HepG2 (cell line): ENCODE measurements at regions not wholly inside any gene's neighbourhood (a gene's known extent, or its start where the extent isn't known, plus 50 kb on each side); places are given as distances from the start of the nearest gene placed in this dataset.

Experiments
- ATAC-seq: fragments of 200-7000 bp; cut with Tn5 transposase; 3 replicates; pipeline ENCODE4 v1.9.1; 2020; ENCODE audit warnings: mild to moderate bottlenecking, moderate library complexity
- BruUV-seq: library from RNA; stranded (reverse); fragments of 400-500 nt; replicated peaks from 2 replicates; lab custom pipeline; 2021; lab: Mats Ljungman, UMichigan
- CTCF ChIA-PET: fragments of 300-600 bp; formaldehyde crosslinking; extraction: SDS; loops from one replicate; lab custom pipeline; 2021; ENCODE audit warnings: low total read pairs, inconsistent platforms, low intra/inter-chr PET ratio; lab: Yijun Ruan, JAX
- POLR2A ChIA-PET: fragments of 350-600 bp; sonication (Branson Sonifier 250); formaldehyde crosslinking; loops from one replicate; lab custom pipeline; 2020; ENCODE audit warnings: antibody characterized with exemption, inconsistent platforms; lab: Yijun Ruan, JAX
- DNase-seq: peaks from one replicate; pipeline ENCODE4 v3.0.0-alpha.2; 2015; ENCODE audit warnings: low spot score
- FAIRE-seq: peaks from 3 replicates; lab custom pipeline; 2011; peaks lifted over from hg19 to GRCh38; lab: Jason Lieb, UNC
- H2AFZ ChIP-seq: one replicate; pipeline ENCODE4 v1.6.1; 2011; ENCODE audit warnings: low read length, inconsistent platforms
- H3K27ac ChIP-seq: fragments of 300-600 bp; 3 replicates; pipeline ENCODE4 v1.8.0; 2011; ENCODE audit warnings: mixed run types, mild to moderate bottlenecking, mixed read lengths, low read length, inconsistent platforms; ENCODE audit not compliant: insufficient read depth; ENCODE audit errors: extremely low read length
- H3K27me3 ChIP-seq, 2 experiments: fragments of 200-600 bp in 1 of 2; 2 replicates in 1 of 2; 3 replicates in 1 of 2; pipeline versions ENCODE4 v1.6.0 to v1.8.0; 2011; ENCODE audit warnings: low read length in 2 of 2, mild to moderate bottlenecking in 2 of 2, moderate library complexity in 2 of 2, inconsistent platforms in 1 of 2; ENCODE audit not compliant: insufficient read depth in 2 of 2, control insufficient read depth in 1 of 2
- H3K36me3 ChIP-seq, 2 experiments: fragments of 200-600 bp in 1 of 2; replicated peaks in 1 of 2; 2 replicates in 1 of 2; 3 replicates in 1 of 2; pipeline versions ENCODE4 v1.5.1 to v1.8.0; 2011; ENCODE audit warnings: low read length in 2 of 2, inconsistent platforms in 1 of 2; ENCODE audit not compliant: insufficient read depth in 2 of 2, control insufficient read depth in 1 of 2
- H3K4me1 ChIP-seq: 2 replicates; pipeline ENCODE4 v1.5.1; 2012; ENCODE audit warnings: low read length, inconsistent platforms; ENCODE audit not compliant: insufficient read depth
- H3K4me2 ChIP-seq: 2 replicates; pipeline ENCODE4 v1.6.0; 2011; ENCODE audit warnings: low read depth, low read length, inconsistent platforms
- H3K4me3 ChIP-seq, 3 experiments: fragments of 200-600 bp in 1 of 3; sonication (generic), shearing (Covaris generic) in 1 of 3; replicated peaks in 1 of 3; 2 replicates each; pipeline ENCODE4 v1.5.1; 2011 to 2016; ENCODE audit warnings: low read length in 3 of 3, inconsistent platforms in 2 of 3, low read depth in 2 of 3, mild to moderate bottlenecking in 2 of 3, control low read depth in 1 of 3, mixed read lengths in 1 of 3; ENCODE audit not compliant: insufficient read depth in 1 of 3
- H3K79me2 ChIP-seq: one replicate; pipeline ENCODE4 v1.6.1; 2011; ENCODE audit warnings: low read length, inconsistent platforms; ENCODE audit not compliant: insufficient read depth
- H3K9ac ChIP-seq: 2 replicates; pipeline ENCODE4 v1.6.0; 2011; ENCODE audit warnings: mild to moderate bottlenecking, low read depth, low read length, inconsistent platforms; ENCODE audit not compliant: insufficient read depth
- H3K9me3 ChIP-seq: 2 replicates; pipeline ENCODE4 v1.5.1; 2012; ENCODE audit warnings: mild to moderate bottlenecking, low read length
- H4K20me1 ChIP-seq: 2 replicates; pipeline ENCODE4 v1.6.0; 2011; ENCODE audit warnings: inconsistent platforms, mild to moderate bottlenecking, low read length, moderate library complexity; ENCODE audit not compliant: insufficient read depth
- ESRRA ChIP-seq: sonication (generic); formaldehyde crosslinking; IDR thresholded peaks from 2 replicates; pipeline ENCODE4 v1.5.1; 2020; ENCODE audit warnings: mild to moderate bottlenecking, low read depth, missing genetic modification reagents
- GPN1 ChIP-seq: sonication (generic); formaldehyde crosslinking; IDR thresholded peaks from 2 replicates; pipeline ENCODE4 v1.5.1; 2020; ENCODE audit warnings: missing genetic modification reagents, borderline replicate concordance
- NAIF1 ChIP-seq: sonication (generic); formaldehyde crosslinking; IDR thresholded peaks from 2 replicates; pipeline ENCODE4 v1.5.0; 2020; ENCODE audit warnings: mild to moderate bottlenecking, missing genetic modification reagents, borderline replicate concordance
- SMARCE1 ChIP-seq: fragments of 450-650 bp; IDR thresholded peaks from 2 replicates; pipeline ENCODE4 v1.6.1; 2017; ENCODE audit warnings: borderline replicate concordance
- SNAI1 ChIP-seq: sonication (generic); formaldehyde crosslinking; IDR thresholded peaks from 2 replicates; pipeline ENCODE4 v1.5.0; 2020; ENCODE audit warnings: mild to moderate bottlenecking, missing genetic modification reagents, borderline replicate concordance
- SPEN ChIP-seq: sonication (generic); formaldehyde crosslinking; IDR thresholded peaks from 2 replicates; pipeline ENCODE4 v1.5.1; 2020; ENCODE audit warnings: low read depth, mild to moderate bottlenecking, missing genetic modification reagents
- ZNF274 ChIP-seq: sonication (generic); formaldehyde crosslinking; IDR thresholded peaks from 2 replicates; pipeline ENCODE4 v1.5.1; 2020; ENCODE audit warnings: mild to moderate bottlenecking, missing genetic modification reagents
- ZNF891 ChIP-seq: sonication (generic); formaldehyde crosslinking; IDR thresholded peaks from 2 replicates; pipeline ENCODE4 v1.5.0; 2020; ENCODE audit warnings: mild to moderate bottlenecking, missing genetic modification reagents
- WGBS: methylation state at CpG from one replicate; pipeline ENCODE4 v1.1.6; 2017; ENCODE audit warnings: low lambda C conversion rate; 5-methylcytosine and 5-hydroxymethylcytosine counted together
- in situ Hi-C: cut with HindIII; loops from 2 replicates; pipeline ENCODE4 v1.10.0; 2017; ENCODE audit warnings: low pct_unique_long_range_greater_than_20kb; ENCODE audit not compliant: extremely low pct_ligation_motif_present
- intact Hi-C: fragments of 100-400 bp; cut with micrococcal nuclease; formaldehyde crosslinking; loops from one replicate; pipeline ENCODE4 v1.10.0; 2022; ENCODE audit not compliant: unreplicated experiment
- TF ChIP-seq, protein P1 (sequence below): sonication (generic); formaldehyde crosslinking; IDR thresholded peaks from 2 replicates; pipeline ENCODE4 v1.4.0; 2020; ENCODE audit warnings: missing genetic modification reagents, borderline replicate concordance
- TF ChIP-seq, protein P2 (sequence below): sonication (generic); formaldehyde crosslinking; IDR thresholded peaks from 2 replicates; pipeline ENCODE4 v1.8.1; 2023; ENCODE audit warnings: mild to moderate bottlenecking, missing genetic modification reagents
- TF ChIP-seq, protein P3 (sequence below): sonication (generic); formaldehyde crosslinking; IDR thresholded peaks from 2 replicates; pipeline ENCODE4 v1.9.0; 2021; ENCODE audit warnings: missing genetic modification reagents, mild to moderate bottlenecking, borderline replicate concordance

DNA sequence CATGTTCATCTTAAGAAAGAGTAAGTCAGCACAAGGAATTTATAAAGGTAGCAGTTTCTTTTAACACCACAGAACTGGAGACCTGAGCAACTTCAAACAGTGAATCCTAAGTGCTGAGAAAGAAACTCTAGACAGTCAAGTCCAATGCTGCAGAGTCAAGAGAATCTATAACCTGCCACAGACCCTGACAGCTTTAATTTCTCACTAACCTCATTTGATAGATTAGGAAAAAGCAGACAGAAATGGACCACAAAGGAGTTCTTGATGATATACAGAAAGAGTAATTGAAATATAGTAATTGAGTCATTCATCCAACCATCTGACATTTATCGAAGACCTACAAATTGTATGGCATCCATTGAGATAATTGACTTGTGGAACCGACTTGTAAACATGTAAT lies 847.0 kb downstream of the SORCS1 start:
- Histone ChIP-seq H3K79me2 (no peaks in the 10 kb centered on the region), H3K4me1 (no peaks in the 10 kb centered on the region), H3K36me3 (no peaks in the 10 kb centered on the region), H3K4me3 (no peak overlapping the region), H4K20me1 (no peaks in the 10 kb centered on the region), H3K27ac (no peak overlapping the region), H3K4me2 (no peak overlapping the region), H2AFZ (no peak overlapping the region), H3K27me3 (no peaks in the 10 kb centered on the region), H3K9me3 (peaks cover 61% of the 10 kb centered on the region), H3K9ac (no peak overlapping the region)
- no peak for ATAC-seq
- in situ Hi-C loops: no loop called here
- TF ChIP-seq ESRRA (CRISPR knock-in tag): no peak
- TF ChIP-seq GPN1 (CRISPR knock-in tag): no peak
- no peak for TF ChIP-seq ZNF891 (CRISPR knock-in tag)
- no peak for TF ChIP-seq SNAI1 (CRISPR knock-in tag)
- TF ChIP-seq SPEN (CRISPR knock-in tag): no peak
- TF ChIP-seq, protein P1, sequence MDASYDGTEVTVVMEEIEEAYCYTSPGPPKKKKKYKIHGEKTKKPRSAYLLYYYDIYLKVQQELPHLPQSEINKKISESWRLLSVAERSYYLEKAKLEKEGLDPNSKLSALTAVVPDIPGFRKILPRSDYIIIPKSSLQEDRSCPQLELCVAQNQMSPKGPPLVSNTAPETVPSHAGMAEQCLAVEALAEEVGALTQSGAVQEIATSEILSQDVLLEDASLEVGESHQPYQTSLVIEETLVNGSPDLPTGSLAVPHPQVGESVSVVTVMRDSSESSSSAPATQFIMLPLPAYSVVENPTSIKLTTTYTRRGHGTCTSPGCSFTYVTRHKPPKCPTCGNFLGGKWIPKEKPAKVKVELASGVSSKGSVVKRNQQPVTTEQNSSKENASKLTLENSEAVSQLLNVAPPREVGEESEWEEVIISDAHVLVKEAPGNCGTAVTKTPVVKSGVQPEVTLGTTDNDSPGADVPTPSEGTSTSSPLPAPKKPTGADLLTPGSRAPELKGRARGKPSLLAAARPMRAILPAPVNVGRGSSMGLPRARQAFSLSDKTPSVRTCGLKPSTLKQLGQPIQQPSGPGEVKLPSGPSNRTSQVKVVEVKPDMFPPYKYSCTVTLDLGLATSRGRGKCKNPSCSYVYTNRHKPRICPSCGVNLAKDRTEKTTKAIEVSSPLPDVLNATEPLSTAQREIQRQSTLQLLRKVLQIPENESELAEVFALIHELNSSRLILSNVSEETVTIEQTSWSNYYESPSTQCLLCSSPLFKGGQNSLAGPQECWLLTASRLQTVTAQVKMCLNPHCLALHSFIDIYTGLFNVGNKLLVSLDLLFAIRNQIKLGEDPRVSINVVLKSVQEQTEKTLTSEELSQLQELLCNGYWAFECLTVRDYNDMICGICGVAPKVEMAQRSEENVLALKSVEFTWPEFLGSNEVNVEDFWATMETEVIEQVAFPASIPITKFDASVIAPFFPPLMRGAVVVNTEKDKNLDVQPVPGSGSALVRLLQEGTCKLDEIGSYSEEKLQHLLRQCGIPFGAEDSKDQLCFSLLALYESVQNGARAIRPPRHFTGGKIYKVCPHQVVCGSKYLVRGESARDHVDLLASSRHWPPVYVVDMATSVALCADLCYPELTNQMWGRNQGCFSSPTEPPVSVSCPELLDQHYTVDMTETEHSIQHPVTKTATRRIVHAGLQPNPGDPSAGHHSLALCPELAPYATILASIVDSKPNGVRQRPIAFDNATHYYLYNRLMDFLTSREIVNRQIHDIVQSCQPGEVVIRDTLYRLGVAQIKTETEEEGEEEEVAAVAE (CRISPR knock-in tag): no peak
- TF ChIP-seq, protein P2, sequence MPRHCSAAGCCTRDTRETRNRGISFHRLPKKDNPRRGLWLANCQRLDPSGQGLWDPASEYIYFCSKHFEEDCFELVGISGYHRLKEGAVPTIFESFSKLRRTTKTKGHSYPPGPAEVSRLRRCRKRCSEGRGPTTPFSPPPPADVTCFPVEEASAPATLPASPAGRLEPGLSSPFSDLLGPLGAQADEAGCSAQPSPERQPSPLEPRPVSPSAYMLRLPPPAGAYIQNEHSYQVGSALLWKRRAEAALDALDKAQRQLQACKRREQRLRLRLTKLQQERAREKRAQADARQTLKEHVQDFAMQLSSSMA (CRISPR knock-in tag): no peak
- TF ChIP-seq, protein P3, sequence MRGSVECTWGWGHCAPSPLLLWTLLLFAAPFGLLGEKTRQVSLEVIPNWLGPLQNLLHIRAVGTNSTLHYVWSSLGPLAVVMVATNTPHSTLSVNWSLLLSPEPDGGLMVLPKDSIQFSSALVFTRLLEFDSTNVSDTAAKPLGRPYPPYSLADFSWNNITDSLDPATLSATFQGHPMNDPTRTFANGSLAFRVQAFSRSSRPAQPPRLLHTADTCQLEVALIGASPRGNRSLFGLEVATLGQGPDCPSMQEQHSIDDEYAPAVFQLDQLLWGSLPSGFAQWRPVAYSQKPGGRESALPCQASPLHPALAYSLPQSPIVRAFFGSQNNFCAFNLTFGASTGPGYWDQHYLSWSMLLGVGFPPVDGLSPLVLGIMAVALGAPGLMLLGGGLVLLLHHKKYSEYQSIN (CRISPR knock-in tag): no peak
- no peak for TF ChIP-seq NAIF1 (CRISPR knock-in tag)
- TF ChIP-seq ZNF274 (CRISPR knock-in tag): no peak
- TF ChIP-seq SMARCE1: no peak
- CTCF ChIA-PET: no interaction called here
- DNase-seq: no peak
- 6% methylated on average over 2 of the region's 2 CpGs for WGBS
- POLR2A ChIA-PET: no interaction called here
- no TSS peak for BruUV-seq
- no peak for FAIRE-seq
- intact Hi-C loops: no loop called here
